Umbilical cord (tissue), 1 donor: ENCODE measurements at regions not wholly inside any gene's neighbourhood (a gene's known extent, or its start where the extent isn't known, plus 50 kb on each side); places are given as distances from the start of the nearest gene placed in this dataset.

Experiments
- DNase-seq: peaks from one replicate; pipeline ENCODE4 v3.0.0-alpha.2; 2015; ENCODE audit warnings: low spot score

GRCh38 chr11:110929129-110929528, 216.9 kb upstream of the ARHGAP20 start:
- DNase-seq: no peak

- no peak for DNase-seq
These were observed 216.2 kb upstream of the ARHGAP20 start for GRCh38 chr11:110928391-110928790.

- DNase-seq: peak; percentile 28
These were observed 209.7 kb upstream of the ARHGAP20 start for GRCh38 chr11:110921742-110922521.

GRCh38 chr11:110919241-110919922, 207.1 kb upstream of the ARHGAP20 start:
- DNase-seq: no peak

GRCh38 chr11:110918351-110918750, 206.1 kb upstream of the ARHGAP20 start:
- DNase-seq: no peak

GRCh38 chr11:110912437-110912836, 200.2 kb upstream of the ARHGAP20 start:
- DNase-seq: peak; percentile 26

GRCh38 chr11:110910384-110910783, 198.1 kb upstream of the ARHGAP20 start:
- DNase-seq: no peak

- peak; percentile 69 for DNase-seq
These were observed 197.1 kb upstream of the ARHGAP20 start for GRCh38 chr11:110909336-110909735.

- DNase-seq: peak; percentile 96
These were observed 196.3 kb upstream of the ARHGAP20 start for GRCh38 chr11:110908401-110909105.

GRCh38 chr11:110907629-110908028, 195.4 kb upstream of the ARHGAP20 start:
- peak; percentile 76 for DNase-seq

- DNase-seq: no peak
These were observed 191.6 kb upstream of the ARHGAP20 start for GRCh38 chr11:110903830-110904229.

- no peak for DNase-seq
These were observed 191.1 kb upstream of the ARHGAP20 start for GRCh38 chr11:110903378-110903777.

GRCh38 chr11:110901441-110901840, 189.2 kb upstream of the ARHGAP20 start:
- no peak for DNase-seq

GRCh38 chr11:110900426-110900825, 188.2 kb upstream of the ARHGAP20 start:
- no peak for DNase-seq

GRCh38 chr11:110897035-110897434, 184.8 kb upstream of the ARHGAP20 start:
- DNase-seq: no peak

GRCh38 chr11:110896358-110896757, 184.1 kb upstream of the ARHGAP20 start:
- DNase-seq: peak; percentile 41

- DNase-seq: no peak
These were observed 182.0 kb upstream of the ARHGAP20 start for GRCh38 chr11:110894224-110894623.

GRCh38 chr11:110892741-110893285, 180.6 kb upstream of the ARHGAP20 start:
- no peak for DNase-seq

GRCh38 chr11:110891411-110891810, 179.2 kb upstream of the ARHGAP20 start:
- DNase-seq: peak; percentile 78

- DNase-seq: no peak
These were observed 178.8 kb upstream of the ARHGAP20 start for GRCh38 chr11:110890995-110891394.

- DNase-seq: peak; percentile 68
These were observed 174.2 kb upstream of the ARHGAP20 start for GRCh38 chr11:110886288-110886970.

- DNase-seq: no peak
These were observed 171.0 kb upstream of the ARHGAP20 start for GRCh38 chr11:110883256-110883655.
